HG03108 (cell line): ENCODE measurements at regions not wholly inside any gene's neighbourhood (a gene's known extent, or its start where the extent isn't known, plus 50 kb on each side); places are given as distances from the start of the nearest gene placed in this dataset.

ENCODE experiments used
- ATAC-seq: cut with Tn5 transposase; IDR thresholded peaks from one replicate; pipeline ENCODE4 v1.9.1; 2021; ENCODE audit warnings: moderate library complexity; ENCODE audit not compliant: unreplicated experiment

- ATAC-seq: no peak
These were observed 57.9 kb upstream of the VSTM2B start for GRCh38 chr19:29467824-29468401.

- no peak for ATAC-seq
These were observed 50.3 kb upstream of the VSTM2B start for GRCh38 chr19:29475469-29475868.
